SK-N-SH (cell line): ENCODE measurements at regions not wholly inside any gene's neighbourhood (a gene's known extent, or its start where the extent isn't known, plus 50 kb on each side); places are given as distances from the start of the nearest gene placed in this dataset.

Experiments used
- CTCF ChIA-PET: fragments of 300-600, 350-600 bp; formaldehyde crosslinking; extraction: SDS; loops from one replicate; lab custom pipeline; 2021; lab: Yijun Ruan, JAX
- POLR2A ChIA-PET: fragments of 350-600 bp; sonication (Branson Sonifier 250); formaldehyde crosslinking; extraction: SDS; loops from one replicate; lab custom pipeline; 2020; ENCODE audit warnings: antibody characterized with exemption, inconsistent platforms; lab: Yijun Ruan, JAX
- DNase-seq: peaks from one replicate; pipeline ENCODE4 v3.0.0; 2012
- H2AFZ ChIP-seq: fragments of 200-600 bp; sonication (generic); 2 replicates; pipeline ENCODE4 v1.8.1; 2016; ENCODE audit warnings: antibody characterized with exemption, mild to moderate bottlenecking, low read depth
- H3F3A ChIP-seq: fragments of 200-600 bp; sonication (generic); replicated peaks from 2 replicates; pipeline ENCODE3; 2016; ENCODE audit warnings: antibody characterized with exemption, mild to moderate bottlenecking; ENCODE audit not compliant: insufficient read depth
- H3K27ac ChIP-seq, 2 experiments: fragments of 200-500 bp in 1 of 2; fragments of 200-600 bp in 1 of 2; sonication (Bioruptor generic) in 1 of 2; sonication (generic), shearing (Covaris generic) in 1 of 2; 2 replicates each; pipeline versions ENCODE4 v1.5.1 to v1.6.1; 2014 to 2016; ENCODE audit warnings: low read depth in 2 of 2, inconsistent platforms in 1 of 2, low read length in 1 of 2, mild to moderate bottlenecking in 1 of 2, mixed read lengths in 1 of 2
- H3K27me3 ChIP-seq: fragments of 200-600 bp; sonication (generic), shearing (Covaris generic); 2 replicates; pipeline ENCODE4 v1.6.1; 2016; ENCODE audit warnings: mixed run types; ENCODE audit not compliant: insufficient read depth
- H3K36me3 ChIP-seq, 2 experiments: fragments of 200-500 bp in 1 of 2; fragments of 200-600 bp in 1 of 2; sonication (Bioruptor generic) in 1 of 2; sonication (generic) in 1 of 2; replicated peaks in 1 of 2; 2 replicates each; pipeline versions ENCODE3 to v1.5.1; 2014 to 2016; ENCODE audit warnings: low read length in 1 of 2, mild to moderate bottlenecking in 1 of 2; ENCODE audit not compliant: insufficient read depth in 2 of 2, control insufficient read depth in 1 of 2
- H3K4me1 ChIP-seq, 2 experiments: fragments of 200-500 bp in 1 of 2; fragments of 200-600 bp in 1 of 2; sonication (Bioruptor generic) in 1 of 2; sonication (generic), shearing (Covaris generic) in 1 of 2; 2 replicates each; pipeline versions ENCODE4 v1.5.1 to v1.6.1; 2014 to 2016; ENCODE audit warnings: low read depth in 1 of 2, low read length in 1 of 2, mixed run types in 1 of 2; ENCODE audit not compliant: insufficient read depth in 2 of 2, control insufficient read depth in 1 of 2
- H3K4me2 ChIP-seq: fragments of 200-600 bp; sonication (generic), shearing (Covaris generic); 2 replicates; pipeline ENCODE4 v1.6.1; 2017; ENCODE audit warnings: mixed run types
- H3K4me3 ChIP-seq, 2 experiments: fragments of 200-500 bp in 1 of 2; fragments of 200-600 bp in 1 of 2; sonication (Bioruptor generic) in 1 of 2; sonication (generic), shearing (Covaris generic) in 1 of 2; 2 replicates each; pipeline versions ENCODE4 v1.5.1 to v1.8.1; 2014 to 2016; ENCODE audit warnings: low read depth in 2 of 2, inconsistent platforms in 1 of 2, low read length in 1 of 2, mild to moderate bottlenecking in 1 of 2, mixed read lengths in 1 of 2, moderate library complexity in 1 of 2
- H3K79me2 ChIP-seq: fragments of 200-600 bp; sonication (generic); 2 replicates; pipeline ENCODE4 v1.8.1; 2017; ENCODE audit warnings: mild to moderate bottlenecking; ENCODE audit not compliant: insufficient read depth
- H3K9ac ChIP-seq: fragments of 200-600 bp; sonication (generic); 2 replicates; pipeline ENCODE4 v1.6.1; 2017; ENCODE audit warnings: mixed run types
- H3K9me2 ChIP-seq: fragments of 200-600 bp; sonication (generic); 2 replicates; pipeline ENCODE4 v1.6.1; 2017; ENCODE audit warnings: mixed run types
- H3K9me3 ChIP-seq: fragments of 200-600 bp; sonication (generic); 2 replicates; pipeline ENCODE4 v1.6.1; 2017; ENCODE audit warnings: mixed run types, mild to moderate bottlenecking, moderate library complexity
- H4K20me1 ChIP-seq: fragments of 200-600 bp; sonication (generic); 2 replicates; pipeline ENCODE4 v1.6.1; 2017; ENCODE audit warnings: mild to moderate bottlenecking, mixed run types; ENCODE audit not compliant: insufficient read depth
- CHD2 ChIP-seq: fragments of 150-350 bp; IDR thresholded peaks from 2 replicates; pipeline ENCODE4 v1.6.1; 2018; ENCODE audit warnings: low read length; ENCODE audit not compliant: partially characterized antibody
- CTCF ChIP-seq: fragments of 200-600 bp; sonication (generic); IDR thresholded peaks from 2 replicates; pipeline ENCODE4 v1.6.1; 2017; ENCODE audit warnings: antibody characterized with exemption, mild to moderate bottlenecking, moderate library complexity
- FOXJ3 ChIP-seq: sonication (generic); formaldehyde crosslinking; IDR thresholded peaks from 2 replicates; pipeline ENCODE4 v1.5.1; 2020; ENCODE audit warnings: mild to moderate bottlenecking, missing genetic modification reagents
- MAX ChIP-seq: IDR thresholded peaks from 2 replicates; pipeline ENCODE4 v1.4.0; 2012; ENCODE audit warnings: low read depth
- MXI1 ChIP-seq: IDR thresholded peaks from 2 replicates; pipeline ENCODE4 v1.6.1; 2012; ENCODE audit warnings: mild to moderate bottlenecking, low read depth, low read length, improper control_type of control experiment
- RAD21 ChIP-seq: IDR thresholded peaks from 2 replicates; pipeline ENCODE4 v1.6.1; 2012; ENCODE audit warnings: mild to moderate bottlenecking, low read length
- RCOR1 ChIP-seq: fragments of 150-350 bp; IDR thresholded peaks from 2 replicates; pipeline ENCODE4 v1.6.1; 2017; ENCODE audit warnings: antibody characterized with exemption, low read length
- SMC3 ChIP-seq: IDR thresholded peaks from 2 replicates; pipeline ENCODE4 v1.6.1; 2012; ENCODE audit warnings: low read depth, low read length, improper control_type of control experiment
- TCF12 ChIP-seq: IDR thresholded peaks from 2 replicates; pipeline ENCODE4 v1.4.0; 2012
- USF2 ChIP-seq: fragments of 150-350 bp; IDR thresholded peaks from 2 replicates; pipeline ENCODE4 v1.6.1; 2017; ENCODE audit warnings: antibody characterized with exemption, low read length, low read depth, borderline replicate concordance
- YY1 ChIP-seq: IDR thresholded peaks from 2 replicates; pipeline ENCODE4 v1.4.0; 2012; ENCODE audit warnings: low read depth, mild to moderate bottlenecking
- ZBTB33 ChIP-seq: IDR thresholded peaks from 2 replicates; pipeline ENCODE4 v1.4.0; 2012; ENCODE audit warnings: low read depth, borderline replicate concordance
- WGBS: methylation state at CpG from one replicate; pipeline ENCODE4 v1.1.6; 2017; ENCODE audit warnings: low lambda C conversion rate; 5-methylcytosine and 5-hydroxymethylcytosine counted together

GRCh38 chr1:48114596-48115382, 107.7 kb upstream of the SLC5A9 start (continued):
- TF ChIP-seq USF2 (no peak), TCF12 (no peak), ZBTB33 (no peak)

- 11% methylated on average over 6 of the region's 6 CpGs for WGBS
Observed at GRCh38 chr1:48109390-48110013, 112.3 kb upstream of the TRABD2B start.

More at GRCh38 chr1:48109390-48110013, 112.3 kb upstream of the TRABD2B start:
- H2AFZ ChIP-seq, result no peak overlapping the region
- peak; percentile 93 for TF ChIP-seq RAD21
- no peak for TF ChIP-seq MAX
- no peak for TF ChIP-seq YY1
- TF ChIP-seq CHD2, result no peak
- peak; percentile 86 for TF ChIP-seq CTCF
- TF ChIP-seq FOXJ3, result no peak
- TF ChIP-seq RCOR1, result no peak
- TF ChIP-seq SMC3, result peak; percentile 69
- no peak for TF ChIP-seq MXI1
- no peak for TF ChIP-seq USF2
- peak; percentile 36 for DNase-seq
- H3K4me3 ChIP-seq, result no peak overlapping the region
- no peaks in the 10 kb centered on the region for H3K4me1 ChIP-seq
- no peak overlapping the region for H3K9ac ChIP-seq
- H4K20me1 ChIP-seq, result 0 out of 2 replicates have a peak, but pooled peaks cover 2% of the 10 kb centered on the region
- H3K27ac ChIP-seq, result no peak overlapping the region
- H3K36me3 ChIP-seq, result no peaks in the 10 kb centered on the region
- POLR2A ChIA-PET, result no interaction called here
- no peaks in the 10 kb centered on the region for H3K9me2 ChIP-seq
- no peaks in the 10 kb centered on the region; the same call in 1 of the 2 replicates for H3K27me3 ChIP-seq
- no peaks in the 10 kb centered on the region for H3F3A ChIP-seq
- H3K9me3 ChIP-seq, result no peaks in the 10 kb centered on the region
- H3K4me2 ChIP-seq, result no peak overlapping the region
- no peaks in the 10 kb centered on the region for H3K79me2 ChIP-seq
- CTCF ChIA-PET, result interaction anchor here (0.6 to 4.9 kb wide), 53 partner anchors 9 to 507 kb away, joined by 3 to 191 read pairs (median 3); no protein-coding TSS in a partner anchor
